ENCODE measurements at regions not wholly inside any gene's neighbourhood (a gene's known extent, or its start where the extent isn't known, plus 50 kb on each side); places are given as distances from the start of the nearest gene placed in this dataset.

GRCh38 chr7:136033413-136034031 is 56.4 kb upstream of the MTPN start:
- H2BK12ac ChIP-seq (ENCODE audit: low read depth, low read length): no peak overlapping the region
- H3K4me3 ChIP-seq (ENCODE audit: extremely low read depth in 1 of 4, insufficient read depth in 2 of 4, low read depth in 3 of 4, low read length in 4 of 4): no peak overlapping the region
- H2AFZ ChIP-seq (ENCODE audit: low read length): no peak overlapping the region
- H3K79me1 ChIP-seq (ENCODE audit: low read depth, low read length): no peaks in the 10 kb centered on the region
- DNase-seq (ENCODE audit: low read depth in 1 of 2, low spot score in 2 of 2) (no peak), FAIRE-seq (no peak)
- no peak overlapping the region for H3K18ac ChIP-seq (ENCODE audit: extremely low read depth, low read length)
- H2BK20ac ChIP-seq (ENCODE audit: low read length): no peak overlapping the region
- no peaks in the 10 kb centered on the region; a peak in 2 of 8 replicates for H3K36me3 ChIP-seq (ENCODE audit: control insufficient read depth in 2 of 4, insufficient read depth in 4 of 4, low read length in 3 of 4)
- no peak overlapping the region for H4K8ac ChIP-seq (ENCODE audit: extremely low read depth, insufficient read depth, low read length)
- 0 out of 7 replicates have a peak, but pooled peaks cover 0 to 3% (median 0%) of the 10 kb centered on the region in 4 experiments for H3K4me1 ChIP-seq (replicated peaks in 1 of 4; ENCODE audit: control insufficient read depth in 3 of 4, insufficient read depth in 4 of 4, low read length in 3 of 4)
- H3K23me2 ChIP-seq (ENCODE audit: low read depth, low read length): no peaks in the 10 kb centered on the region
- no peak overlapping the region for H3K23ac ChIP-seq (ENCODE audit: insufficient read length)
- no peaks in the 10 kb centered on the region for H3K79me2 ChIP-seq (ENCODE audit: control insufficient read depth in 1 of 2, insufficient read depth in 2 of 2, low read length in 2 of 2)
- no peaks in the 10 kb centered on the region for H3K27me3 ChIP-seq (replicated peaks in 1 of 4; ENCODE audit: control insufficient read depth in 3 of 4, extremely low read depth in 1 of 4, insufficient read depth in 3 of 4, low read length in 3 of 4)
- H4K20me1 ChIP-seq (replicated peaks in 1 of 2; ENCODE audit: control insufficient read depth in 1 of 2, insufficient read depth in 2 of 2, low read length in 2 of 2): no peaks in the 10 kb centered on the region
- no peak overlapping the region for H3K14ac ChIP-seq (ENCODE audit: insufficient read length)
- peaks cover 0 to 8% of the 10 kb centered on the region in 2 experiments; a peak in 1 of 4 replicates for H3K9me3 ChIP-seq (ENCODE audit: insufficient read depth in 2 of 2, low read depth in 1 of 2, low read length in 1 of 2)
- WGBS, 2 experiments (ENCODE audit: extremely low coverage in 1 of 2, insufficient coverage in 1 of 2, insufficient read length in 1 of 2, insufficient replicate concordance in 2 of 2, low coverage in 1 of 2, low lambda C conversion rate in 2 of 2, missing lambda C conversion rate in 1 of 2): 92% methylated on average over 6 of the region's 6 CpGs; no CpG with 5 or more reads in 1 of the 2 experiments
- H2AK5ac ChIP-seq (ENCODE audit: low read depth, low read length): no peak overlapping the region
- TF ChIP-seq TAF7 (optimal IDR thresholded peaks at IDR 0.05; ENCODE audit: borderline replicate concordance, low read depth, low read length) (no peak), TBP (IDR thresholded peaks at IDR 0.05; ENCODE audit: low read depth, low read length) (no peak)
- no peak overlapping the region for H3K27ac ChIP-seq (ENCODE audit: low read depth, low read length)
- no peak overlapping the region for H3K9ac ChIP-seq (replicated peaks in 1 of 4; ENCODE audit: extremely low read depth in 1 of 4, low read depth in 3 of 4, low read length in 3 of 4)
- no peak overlapping the region for H4K91ac ChIP-seq (replicated peaks; ENCODE audit: insufficient read length, low read length)
- H3K4me2 ChIP-seq (ENCODE audit: insufficient read depth in 1 of 2, low read depth in 2 of 2, low read length in 2 of 2): no peak overlapping the region
- no peak overlapping the region for H3K4ac ChIP-seq (replicated peaks; ENCODE audit: insufficient read length, low read depth, low read length)
- H2BK120ac ChIP-seq (replicated peaks; ENCODE audit: low read depth, low read length): no peak overlapping the region
- H4K5ac ChIP-seq (ENCODE audit: insufficient read length, low read depth, low read length): no peak overlapping the region
- H2BK15ac ChIP-seq (ENCODE audit: low read length): no peak overlapping the region
- no peak overlapping the region for H2BK5ac ChIP-seq (ENCODE audit: low read depth, low read length)
- H3K56ac ChIP-seq (replicated peaks; ENCODE audit: insufficient read length, low read depth, low read length): no peak overlapping the region
- POLR2A ChIA-PET (ENCODE audit: partially characterized antibody): interaction anchor here (1.2 kb wide), 1 partner anchor 10 kb away, joined by 3 read pairs; no protein-coding TSS in a partner anchor
- CTCF ChIA-PET (ENCODE audit: partially characterized antibody): interaction anchor here (1.3 to 1.4 kb wide), 2 partner anchors 9 to 233 kb away, joined by 3 read pairs; no protein-coding TSS in a partner anchor
